ENCODE measurements at regions not wholly inside any gene's neighbourhood (a gene's known extent, or its start where the extent isn't known, plus 50 kb on each side); places are given as distances from the start of the nearest gene placed in this dataset.

DNA sequence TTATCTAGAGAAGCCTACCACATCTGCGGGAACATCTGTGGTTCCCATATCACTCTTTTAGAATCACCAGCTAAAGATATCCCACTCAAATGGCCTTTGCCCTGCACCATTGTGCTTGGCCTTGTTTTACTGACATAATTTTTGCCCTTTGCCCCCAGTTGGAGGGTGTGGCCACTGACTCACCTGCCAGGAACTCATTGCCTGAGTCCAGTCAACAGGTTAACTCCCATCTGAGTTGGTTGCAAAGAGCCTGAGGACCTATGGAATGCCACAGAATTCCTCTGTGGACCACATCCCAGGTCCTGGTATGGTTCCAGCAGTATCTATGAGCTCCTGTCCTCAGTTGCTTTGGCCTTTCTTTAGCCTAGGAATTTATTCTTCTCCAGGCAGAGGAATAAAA, 55.7 kb upstream of the PTGR2 start:
- ChIA-PET CTCF (interaction anchor here (1.3 kb wide), 1 partner anchor 67 kb away, joined by 4 read pairs; no protein-coding TSS in a partner anchor), POLR2A (interaction anchor here (1.8 kb wide), 1 partner anchor 10 kb away, joined by 9 read pairs; no protein-coding TSS in a partner anchor)
- no peak overlapping the region for H3K27ac ChIP-seq (ENCODE audit: low read depth, low read length)

DNA sequence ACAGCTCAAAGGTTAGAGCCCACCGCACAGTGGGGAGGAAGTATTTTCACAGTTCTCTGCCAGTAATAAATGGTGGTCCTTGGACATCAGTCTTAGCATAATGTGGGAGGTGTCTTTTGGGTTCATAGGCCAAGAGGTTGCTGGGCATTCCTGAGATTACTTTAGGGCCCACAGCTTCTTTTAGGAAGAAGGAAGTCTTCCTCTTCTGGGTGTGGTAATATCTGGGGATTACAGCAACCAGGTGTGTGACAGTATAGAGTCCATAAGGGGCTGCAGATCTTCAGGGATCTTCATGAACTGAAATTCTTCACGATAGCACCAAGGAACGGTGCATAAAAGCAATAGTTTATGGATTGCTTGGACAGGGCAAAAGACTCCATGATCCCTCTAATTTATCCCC, 56.2 kb upstream of the PTGR2 start:
- POLR2A ChIA-PET = interaction anchor here (1.8 kb wide), 1 partner anchor 9 kb away, joined by 9 read pairs; no protein-coding TSS in a partner anchor
- TF ChIP-seq, protein P1, sequence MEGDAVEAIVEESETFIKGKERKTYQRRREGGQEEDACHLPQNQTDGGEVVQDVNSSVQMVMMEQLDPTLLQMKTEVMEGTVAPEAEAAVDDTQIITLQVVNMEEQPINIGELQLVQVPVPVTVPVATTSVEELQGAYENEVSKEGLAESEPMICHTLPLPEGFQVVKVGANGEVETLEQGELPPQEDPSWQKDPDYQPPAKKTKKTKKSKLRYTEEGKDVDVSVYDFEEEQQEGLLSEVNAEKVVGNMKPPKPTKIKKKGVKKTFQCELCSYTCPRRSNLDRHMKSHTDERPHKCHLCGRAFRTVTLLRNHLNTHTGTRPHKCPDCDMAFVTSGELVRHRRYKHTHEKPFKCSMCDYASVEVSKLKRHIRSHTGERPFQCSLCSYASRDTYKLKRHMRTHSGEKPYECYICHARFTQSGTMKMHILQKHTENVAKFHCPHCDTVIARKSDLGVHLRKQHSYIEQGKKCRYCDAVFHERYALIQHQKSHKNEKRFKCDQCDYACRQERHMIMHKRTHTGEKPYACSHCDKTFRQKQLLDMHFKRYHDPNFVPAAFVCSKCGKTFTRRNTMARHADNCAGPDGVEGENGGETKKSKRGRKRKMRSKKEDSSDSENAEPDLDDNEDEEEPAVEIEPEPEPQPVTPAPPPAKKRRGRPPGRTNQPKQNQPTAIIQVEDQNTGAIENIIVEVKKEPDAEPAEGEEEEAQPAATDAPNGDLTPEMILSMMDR (IDR thresholded peaks at IDR 0.05; ENCODE audit: low read depth, low read length) = no peak
- DNase-seq (ENCODE audit: low read depth, low spot score) = no peak
- Histone ChIP-seq H3K27ac (ENCODE audit: low read depth, low read length) (no peak overlapping the region), H3K27me3 (ENCODE audit: control insufficient read depth, insufficient read depth, low read length) (no peaks in the 10 kb centered on the region), H3K9me3 (ENCODE audit: control insufficient read depth, insufficient read depth, low read length) (no peaks in the 10 kb centered on the region), H3K4me3 (ENCODE audit: low read depth, low read length) (no peak overlapping the region)
- CTCF ChIA-PET = interaction anchor here (1.3 kb wide), 1 partner anchor 67 kb away, joined by 4 read pairs; no protein-coding TSS in a partner anchor

More for the DNA sequence above, 55.7 kb upstream of the PTGR2 start:
- TF ChIP-seq, protein P1 (IDR thresholded peaks at IDR 0.05; ENCODE audit: low read depth, low read length) = no peak
- Histone ChIP-seq H3K27me3 (ENCODE audit: control insufficient read depth, insufficient read depth, low read length) (no peaks in the 10 kb centered on the region), H3K9me3 (ENCODE audit: control insufficient read depth, insufficient read depth, low read length) (no peaks in the 10 kb centered on the region), H3K4me3 (ENCODE audit: low read depth, low read length) (no peak overlapping the region)
- DNase-seq (ENCODE audit: low read depth, low spot score) = no peak

DNA sequence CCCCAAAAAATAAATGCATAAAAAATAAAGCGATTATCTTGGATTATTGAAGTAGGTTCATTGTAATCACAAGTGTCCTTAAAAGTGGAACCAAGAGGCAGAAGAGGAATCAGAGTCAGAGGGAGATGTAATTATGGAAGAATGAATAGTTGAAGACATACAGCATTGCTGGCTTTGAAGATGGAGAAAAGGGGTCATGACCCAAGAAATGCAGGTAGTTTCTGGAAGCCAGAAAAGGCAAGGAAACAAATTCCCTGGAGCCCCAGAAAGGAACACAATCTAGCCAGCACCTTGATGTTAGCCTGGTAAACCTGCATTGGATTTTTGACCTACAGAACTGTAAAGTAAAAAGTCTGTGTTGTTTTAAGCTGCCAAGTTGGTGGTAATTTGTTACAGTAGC, 57.5 kb upstream of the PTGR2 start:
- no peaks in the 10 kb centered on the region for H3K9me3 ChIP-seq (ENCODE audit: control insufficient read depth, insufficient read depth, low read length)
- DNase-seq (ENCODE audit: low read depth, low spot score) = no peak
- TF ChIP-seq, protein P1 (IDR thresholded peaks at IDR 0.05; ENCODE audit: low read depth, low read length) = no peak
- H3K27ac ChIP-seq (ENCODE audit: low read depth, low read length) = no peak overlapping the region
- H3K4me3 ChIP-seq (ENCODE audit: low read depth, low read length) = no peak overlapping the region
- CTCF ChIA-PET = no interaction called here
- no peaks in the 10 kb centered on the region for H3K27me3 ChIP-seq (ENCODE audit: control insufficient read depth, insufficient read depth, low read length)
- POLR2A ChIA-PET = no interaction called here

DNA sequence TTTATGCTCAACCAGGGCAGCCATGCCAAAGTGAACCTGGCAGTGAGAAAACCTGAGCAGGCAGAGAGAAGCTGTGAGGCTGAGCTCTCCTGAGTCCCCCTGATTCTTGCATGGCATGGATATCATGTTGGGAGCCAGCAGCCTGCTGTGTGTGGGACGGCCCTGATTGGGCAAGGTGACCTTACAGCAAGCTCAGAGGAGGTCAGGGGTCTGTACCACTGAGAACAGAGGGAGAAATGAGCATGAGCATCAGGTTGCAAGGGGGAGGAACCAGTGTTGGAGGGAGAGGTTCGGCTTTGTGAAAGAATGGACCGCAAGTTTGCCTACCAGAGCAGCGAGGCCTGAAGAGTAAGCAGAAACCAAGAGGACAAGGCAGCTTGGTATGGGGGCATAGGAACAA, 59.1 kb upstream of the PTGR2 start:
- H3K9me3 ChIP-seq (ENCODE audit: control insufficient read depth, insufficient read depth, low read length) = no peaks in the 10 kb centered on the region
- H3K27ac ChIP-seq (ENCODE audit: low read depth, low read length) = no peak overlapping the region
- DNase-seq (ENCODE audit: low read depth, low spot score) = no peak
- TF ChIP-seq, protein P1 (IDR thresholded peaks at IDR 0.05; ENCODE audit: low read depth, low read length) = no peak
- POLR2A ChIA-PET = no interaction called here
- H3K4me3 ChIP-seq (ENCODE audit: low read depth, low read length) = no peak overlapping the region
- CTCF ChIA-PET = interaction anchor here (0.6 to 1.2 kb wide), 3 partner anchors 47 to 1045 kb away, joined by 3 to 5 read pairs (median 3); no protein-coding TSS in a partner anchor
- H3K27me3 ChIP-seq (ENCODE audit: control insufficient read depth, insufficient read depth, low read length) = no peaks in the 10 kb centered on the region

DNA sequence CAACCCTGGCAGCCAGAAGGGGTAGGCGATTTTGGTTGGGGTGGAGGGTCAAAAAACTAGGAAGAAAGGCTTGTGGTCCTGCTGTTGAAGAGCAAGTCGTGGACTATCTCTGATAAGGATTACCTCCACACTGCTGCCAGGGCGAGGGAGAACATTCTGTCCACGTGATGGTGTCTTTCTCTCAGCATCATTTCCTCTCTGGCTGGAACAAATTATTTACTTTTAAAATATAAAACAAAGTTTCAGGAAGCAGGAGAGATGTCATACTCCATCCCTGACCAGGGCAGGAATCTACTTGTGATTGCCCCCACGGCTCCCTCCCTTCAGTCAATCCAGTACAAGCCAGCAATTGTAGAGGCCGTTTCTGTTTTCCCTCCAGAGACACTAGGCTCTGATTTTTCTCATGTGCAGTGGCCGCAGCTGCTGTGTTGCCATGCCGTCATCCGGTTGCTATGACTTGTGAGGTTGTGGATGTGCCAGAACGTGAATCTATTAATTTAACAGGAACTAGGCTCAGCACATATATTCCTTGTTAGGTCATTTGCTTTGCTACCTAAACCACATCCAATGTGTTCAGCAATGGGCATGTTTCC, 61.5 kb upstream of the PTGR2 start:
- Histone ChIP-seq H3K27me3 (ENCODE audit: control insufficient read depth, insufficient read depth, low read length) (no peaks in the 10 kb centered on the region), H3K9me3 (ENCODE audit: control insufficient read depth, insufficient read depth, low read length) (no peaks in the 10 kb centered on the region; the same call in 1 of the 2 replicates), H3K4me3 (ENCODE audit: low read depth, low read length) (0 out of 2 replicates have a peak overlapping the region, but pooled peaks have one; percentile 10), H3K27ac (ENCODE audit: low read depth, low read length) (peak overlapping the region; percentile 89)
- DNase-seq (ENCODE audit: low read depth, low spot score) = peak; percentile 84
- POLR2A ChIA-PET = no interaction called here
- CTCF ChIA-PET = interaction anchor here (0.6 to 0.8 kb wide), 2 partner anchors 32 to 61 kb away, joined by 3 read pairs; no protein-coding TSS in a partner anchor
- TF ChIP-seq, protein P1 (IDR thresholded peaks at IDR 0.05; ENCODE audit: low read depth, low read length) = 0 out of 2 replicates have a peak, but pooled peaks have one; percentile 5
